Ishikawa (cell line): ENCODE measurements at regions not wholly inside any gene's neighbourhood (a gene's known extent, or its start where the extent isn't known, plus 50 kb on each side); places are given as distances from the start of the nearest gene placed in this dataset.

Source experiments
- CEBPB ChIP-seq: IDR thresholded peaks from 2 replicates; pipeline ENCODE4 v1.6.1; 2012
- CREB1 ChIP-seq: IDR thresholded peaks from 2 replicates; pipeline ENCODE4 v1.6.1; 2012; ENCODE audit warnings: low read depth
- EGR1 ChIP-seq: IDR thresholded peaks from 2 replicates; pipeline ENCODE4 v1.6.1; 2012
- EP300 ChIP-seq: IDR thresholded peaks from 2 replicates; pipeline ENCODE4 v1.6.1; 2012; ENCODE audit warnings: borderline replicate concordance
- FOXM1 ChIP-seq: IDR thresholded peaks from 2 replicates; pipeline ENCODE4 v1.6.1; 2012; ENCODE audit warnings: low read depth, borderline replicate concordance
- NFIC ChIP-seq: IDR thresholded peaks from 2 replicates; pipeline ENCODE4 v1.6.1; 2012
- RAD21 ChIP-seq: IDR thresholded peaks from 2 replicates; pipeline ENCODE4 v1.6.1; 2012; ENCODE audit warnings: low read depth
- TAF1 ChIP-seq: IDR thresholded peaks from 2 replicates; pipeline ENCODE4 v1.6.1; 2012; ENCODE audit warnings: low read depth, mild to moderate bottlenecking
- TCF12 ChIP-seq: IDR thresholded peaks from 2 replicates; pipeline ENCODE4 v1.6.1; 2012; ENCODE audit warnings: low read depth
- TEAD4 ChIP-seq: IDR thresholded peaks from 2 replicates; pipeline ENCODE4 v1.6.1; 2012
- USF1 ChIP-seq: IDR thresholded peaks from 2 replicates; pipeline ENCODE4 v1.6.1; 2012
- YY1 ChIP-seq: IDR thresholded peaks from 2 replicates; pipeline ENCODE4 v1.6.1; 2012; ENCODE audit warnings: low read depth
- ZBTB7A ChIP-seq: IDR thresholded peaks from 2 replicates; pipeline ENCODE4 v1.6.1; 2012; ENCODE audit warnings: low read depth
- TF ChIP-seq, protein P1 (sequence below): IDR thresholded peaks from 2 replicates; pipeline ENCODE4 v1.6.1; 2012
- TF ChIP-seq, protein P2 (sequence below): IDR thresholded peaks from 2 replicates; pipeline ENCODE4 v1.6.1; 2012; ENCODE audit warnings: low read depth, mild to moderate bottlenecking

- no peak for TF ChIP-seq TEAD4
- no peak for TF ChIP-seq RAD21
- no peak for TF ChIP-seq EGR1
- TF ChIP-seq EP300, result no peak
- TF ChIP-seq YY1, result no peak
- TF ChIP-seq CREB1, result no peak
- TF ChIP-seq NFIC, result no peak
- TF ChIP-seq CEBPB, result no peak
- no peak for TF ChIP-seq ZBTB7A
- no peak for TF ChIP-seq TAF1
- no peak for TF ChIP-seq FOXM1
- no peak for TF ChIP-seq USF1
- TF ChIP-seq, protein P1, sequence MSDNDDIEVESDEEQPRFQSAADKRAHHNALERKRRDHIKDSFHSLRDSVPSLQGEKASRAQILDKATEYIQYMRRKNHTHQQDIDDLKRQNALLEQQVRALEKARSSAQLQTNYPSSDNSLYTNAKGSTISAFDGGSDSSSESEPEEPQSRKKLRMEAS, result no peak
- no peak for TF ChIP-seq TCF12
- TF ChIP-seq, protein P2, sequence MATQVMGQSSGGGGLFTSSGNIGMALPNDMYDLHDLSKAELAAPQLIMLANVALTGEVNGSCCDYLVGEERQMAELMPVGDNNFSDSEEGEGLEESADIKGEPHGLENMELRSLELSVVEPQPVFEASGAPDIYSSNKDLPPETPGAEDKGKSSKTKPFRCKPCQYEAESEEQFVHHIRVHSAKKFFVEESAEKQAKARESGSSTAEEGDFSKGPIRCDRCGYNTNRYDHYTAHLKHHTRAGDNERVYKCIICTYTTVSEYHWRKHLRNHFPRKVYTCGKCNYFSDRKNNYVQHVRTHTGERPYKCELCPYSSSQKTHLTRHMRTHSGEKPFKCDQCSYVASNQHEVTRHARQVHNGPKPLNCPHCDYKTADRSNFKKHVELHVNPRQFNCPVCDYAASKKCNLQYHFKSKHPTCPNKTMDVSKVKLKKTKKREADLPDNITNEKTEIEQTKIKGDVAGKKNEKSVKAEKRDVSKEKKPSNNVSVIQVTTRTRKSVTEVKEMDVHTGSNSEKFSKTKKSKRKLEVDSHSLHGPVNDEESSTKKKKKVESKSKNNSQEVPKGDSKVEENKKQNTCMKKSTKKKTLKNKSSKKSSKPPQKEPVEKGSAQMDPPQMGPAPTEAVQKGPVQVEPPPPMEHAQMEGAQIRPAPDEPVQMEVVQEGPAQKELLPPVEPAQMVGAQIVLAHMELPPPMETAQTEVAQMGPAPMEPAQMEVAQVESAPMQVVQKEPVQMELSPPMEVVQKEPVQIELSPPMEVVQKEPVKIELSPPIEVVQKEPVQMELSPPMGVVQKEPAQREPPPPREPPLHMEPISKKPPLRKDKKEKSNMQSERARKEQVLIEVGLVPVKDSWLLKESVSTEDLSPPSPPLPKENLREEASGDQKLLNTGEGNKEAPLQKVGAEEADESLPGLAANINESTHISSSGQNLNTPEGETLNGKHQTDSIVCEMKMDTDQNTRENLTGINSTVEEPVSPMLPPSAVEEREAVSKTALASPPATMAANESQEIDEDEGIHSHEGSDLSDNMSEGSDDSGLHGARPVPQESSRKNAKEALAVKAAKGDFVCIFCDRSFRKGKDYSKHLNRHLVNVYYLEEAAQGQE, result no peak
These were observed 69.3 kb upstream of the RGMA start for GRCh38 chr15:93158097-93158900.

GRCh38 chr15:93154666-93155065 lies 65.7 kb upstream of the RGMA start:
- TF ChIP-seq EP300, result no peak
- TF ChIP-seq TEAD4, result no peak
- TF ChIP-seq NFIC, result no peak
- TF ChIP-seq TAF1, result no peak
- TF ChIP-seq, protein P1, result no peak
- TF ChIP-seq ZBTB7A, result no peak
- no peak for TF ChIP-seq USF1
- TF ChIP-seq FOXM1, result no peak
- TF ChIP-seq TCF12, result no peak
- no peak for TF ChIP-seq EGR1
- no peak for TF ChIP-seq RAD21
- no peak for TF ChIP-seq YY1
- TF ChIP-seq, protein P2, result no peak
- no peak for TF ChIP-seq CEBPB
- no peak for TF ChIP-seq CREB1

DNA sequence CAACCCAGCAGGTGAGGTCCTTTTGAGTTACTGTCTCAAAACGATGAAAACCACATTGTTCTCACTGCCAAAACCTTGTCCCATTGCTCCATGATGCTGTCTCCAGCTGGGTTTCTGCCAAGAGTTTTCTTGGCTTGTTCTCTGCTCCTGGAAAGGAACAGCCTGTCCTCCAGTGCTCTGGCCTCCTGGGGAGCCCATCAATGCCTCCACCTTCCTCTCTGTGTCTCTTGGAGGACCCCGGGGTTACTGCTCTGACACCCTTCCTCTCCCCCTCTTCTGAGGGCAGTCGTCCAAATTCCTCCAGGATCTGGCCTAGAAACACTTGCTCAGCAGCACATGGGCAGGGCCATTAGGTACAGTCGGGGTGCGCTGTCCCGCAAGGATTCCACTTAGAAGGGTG lies 63.9 kb upstream of the RGMA start:
- TF ChIP-seq NFIC (0 out of 2 replicates have a peak, but pooled peaks have one; percentile 16), RAD21 (no peak)

GRCh38 chr15:93152360-93152759 lies 63.3 kb upstream of the RGMA start:
- TF ChIP-seq CREB1, result no peak
- no peak for TF ChIP-seq ZBTB7A
- TF ChIP-seq NFIC, result no peak

DNA sequence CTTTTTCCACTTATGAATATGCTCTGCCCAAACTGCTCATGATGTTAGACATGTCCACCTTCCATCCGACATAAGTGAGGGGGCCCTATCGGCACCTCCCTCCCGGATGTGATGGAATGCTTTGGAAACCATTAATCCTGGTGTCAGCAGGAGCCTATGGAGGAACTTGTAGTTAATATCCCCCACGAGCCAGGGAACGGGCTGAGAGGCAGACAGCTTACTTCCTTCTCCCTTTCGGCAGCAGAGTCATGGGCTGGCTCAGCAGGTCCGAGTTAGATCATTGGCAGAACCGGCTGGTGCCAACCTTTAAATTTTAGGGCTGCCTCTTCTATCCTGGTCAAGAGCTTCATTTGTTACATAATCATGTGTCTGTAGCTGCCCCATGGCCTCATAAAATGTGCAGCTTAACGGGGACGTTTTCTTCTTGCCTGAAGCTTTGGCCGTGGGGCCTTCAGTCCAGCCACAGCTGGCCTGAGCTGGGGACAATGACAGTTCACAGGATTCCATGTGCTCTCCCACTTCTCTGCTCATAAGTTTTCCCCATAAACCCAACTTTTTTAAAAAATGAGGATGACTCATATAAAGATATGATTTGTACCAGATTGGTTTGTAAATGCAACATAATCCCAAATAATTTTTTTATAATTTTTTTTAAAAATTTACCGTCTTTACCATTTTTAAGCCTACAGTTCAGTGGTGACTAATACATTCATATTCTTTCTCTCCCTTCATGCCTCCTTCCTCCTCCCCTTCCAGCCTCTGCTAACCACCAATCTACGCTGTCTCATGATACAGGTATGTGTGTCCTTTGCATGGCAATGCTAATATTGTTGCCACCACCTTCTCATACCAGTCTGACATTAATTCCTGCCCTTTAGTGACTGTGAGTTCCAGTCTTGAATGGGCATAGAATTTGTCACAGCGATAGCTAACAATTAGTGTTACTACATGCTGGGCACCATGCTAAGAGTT lies 62.2 kb upstream of the RGMA start:
- no peak for TF ChIP-seq TCF12
- TF ChIP-seq EGR1, result no peak
- TF ChIP-seq, protein P1, result no peak
- no peak for TF ChIP-seq YY1
- TF ChIP-seq TEAD4, result no peak
- TF ChIP-seq FOXM1, result no peak
- no peak for TF ChIP-seq ZBTB7A
- TF ChIP-seq, protein P2, result no peak
- no peak for TF ChIP-seq USF1
- TF ChIP-seq CEBPB, result no peak
- TF ChIP-seq NFIC, result no peak
- no peak for TF ChIP-seq CREB1
- TF ChIP-seq EP300, result no peak
- no peak for TF ChIP-seq RAD21
